ENCODE measurements at regions not wholly inside any gene's neighbourhood (a gene's known extent, or its start where the extent isn't known, plus 50 kb on each side); places are given as distances from the start of the nearest gene placed in this dataset.

- TF ChIP-seq, protein P1, sequence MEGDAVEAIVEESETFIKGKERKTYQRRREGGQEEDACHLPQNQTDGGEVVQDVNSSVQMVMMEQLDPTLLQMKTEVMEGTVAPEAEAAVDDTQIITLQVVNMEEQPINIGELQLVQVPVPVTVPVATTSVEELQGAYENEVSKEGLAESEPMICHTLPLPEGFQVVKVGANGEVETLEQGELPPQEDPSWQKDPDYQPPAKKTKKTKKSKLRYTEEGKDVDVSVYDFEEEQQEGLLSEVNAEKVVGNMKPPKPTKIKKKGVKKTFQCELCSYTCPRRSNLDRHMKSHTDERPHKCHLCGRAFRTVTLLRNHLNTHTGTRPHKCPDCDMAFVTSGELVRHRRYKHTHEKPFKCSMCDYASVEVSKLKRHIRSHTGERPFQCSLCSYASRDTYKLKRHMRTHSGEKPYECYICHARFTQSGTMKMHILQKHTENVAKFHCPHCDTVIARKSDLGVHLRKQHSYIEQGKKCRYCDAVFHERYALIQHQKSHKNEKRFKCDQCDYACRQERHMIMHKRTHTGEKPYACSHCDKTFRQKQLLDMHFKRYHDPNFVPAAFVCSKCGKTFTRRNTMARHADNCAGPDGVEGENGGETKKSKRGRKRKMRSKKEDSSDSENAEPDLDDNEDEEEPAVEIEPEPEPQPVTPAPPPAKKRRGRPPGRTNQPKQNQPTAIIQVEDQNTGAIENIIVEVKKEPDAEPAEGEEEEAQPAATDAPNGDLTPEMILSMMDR (tag by site-specific recombination; IDR thresholded peaks at IDR 0.05): no peak
- TF ChIP-seq ZNF26 (tag by site-specific recombination; IDR thresholded peaks at IDR 0.05): no peak
- TF ChIP-seq ZBTB7A (tag by site-specific recombination; IDR thresholded peaks at IDR 0.05; ENCODE audit: low read depth): no peak
- TF ChIP-seq REPIN1 (tag by site-specific recombination; IDR thresholded peaks at IDR 0.05; ENCODE audit: low read depth): no peak
- TF ChIP-seq ZNF169 (tag by site-specific recombination; IDR thresholded peaks at IDR 0.05): no peak
Measured at GRCh38 chr12:76255281-76255680, 92.9 kb downstream of the BBS10 start.

Data from HEK293 (cell line).